SK-N-SH treated with all-trans-retinoic acid at 6 μM for 48 hours (cell line): ENCODE measurements at regions not wholly inside any gene's neighbourhood (a gene's known extent, or its start where the extent isn't known, plus 50 kb on each side); places are given as distances from the start of the nearest gene placed in this dataset.

Experiments used
- ATAC-seq: fragments of 200-7000 bp; cut with Tn5 transposase; 3 replicates; pipeline ENCODE4 v1.9.1; 2020; ENCODE audit warnings: mild to moderate bottlenecking, moderate library complexity
- ARNTL ChIP-seq: fragments of 450-650 bp; formaldehyde crosslinking; IDR thresholded peaks from 2 replicates; pipeline ENCODE4 v1.5.0; 2020; ENCODE audit warnings: low read depth, mild to moderate bottlenecking, moderate library complexity, borderline replicate concordance
- BACH2 ChIP-seq: fragments of 250-450 bp; sonication (Bioruptor Pico); IDR thresholded peaks from 2 replicates; pipeline ENCODE4 v1.9.0; 2021; ENCODE audit warnings: mild to moderate bottlenecking, borderline replicate concordance
- CSDC2 ChIP-seq: fragments of 250-450 bp; sonication (Bioruptor Pico); IDR thresholded peaks from 2 replicates; pipeline ENCODE4 v1.5.0; 2020; ENCODE audit warnings: mild to moderate bottlenecking, moderate library complexity
- ESRRG ChIP-seq: fragments of 250-450 bp; sonication (Bioruptor Pico); IDR thresholded peaks from 2 replicates; pipeline ENCODE4 v1.6.1; 2021; ENCODE audit warnings: mild to moderate bottlenecking
- GLIS3 ChIP-seq: fragments of 250-450 bp; sonication (Bioruptor Pico); IDR thresholded peaks from 2 replicates; pipeline ENCODE4 v1.5.0; 2020; ENCODE audit warnings: mild to moderate bottlenecking, moderate library complexity
- ISL1 ChIP-seq: fragments of 250-450 bp; sonication (Bioruptor Pico); IDR thresholded peaks from 2 replicates; pipeline ENCODE4 v2.1.2; 2022; ENCODE audit warnings: mild to moderate bottlenecking, moderate library complexity
- OSR1 ChIP-seq: fragments of 250-450 bp; sonication (Bioruptor Pico); IDR thresholded peaks from 2 replicates; pipeline ENCODE4 v1.8.0; 2022; ENCODE audit warnings: moderate library complexity, mild to moderate bottlenecking, inconsistent platforms
- PPARA ChIP-seq: fragments of 250-450 bp; sonication (Bioruptor Pico); IDR thresholded peaks from 2 replicates; pipeline ENCODE4 v1.5.0; 2020; ENCODE audit warnings: mild to moderate bottlenecking, borderline replicate concordance
- RARB ChIP-seq: fragments of 250-450 bp; sonication (Bioruptor Pico); IDR thresholded peaks from 2 replicates; pipeline ENCODE4 v1.8.0; 2021; ENCODE audit warnings: mild to moderate bottlenecking, moderate library complexity
- SNAI2 ChIP-seq: fragments of 250-450 bp; sonication (Bioruptor Pico); IDR thresholded peaks from 2 replicates; pipeline ENCODE4 v1.5.0; 2020; ENCODE audit warnings: mild to moderate bottlenecking, moderate library complexity
- TCF4 ChIP-seq: fragments of 250-450 bp; sonication (Bioruptor Pico); IDR thresholded peaks from 2 replicates; pipeline ENCODE4 v1.8.0; 2021; ENCODE audit warnings: mild to moderate bottlenecking, moderate library complexity, borderline replicate concordance
- ZC3H10 ChIP-seq: fragments of 250-450 bp; sonication (Bioruptor Pico); IDR thresholded peaks from 2 replicates; pipeline ENCODE4 v1.5.1; 2021; ENCODE audit warnings: mild to moderate bottlenecking, moderate library complexity
- ZFP3 ChIP-seq: fragments of 250-450 bp; sonication (Bioruptor Pico); IDR thresholded peaks from 2 replicates; pipeline ENCODE4 v1.5.0; 2020; ENCODE audit warnings: mild to moderate bottlenecking, moderate library complexity
- ZNF565 ChIP-seq: fragments of 450-650 bp; formaldehyde crosslinking; conservative IDR thresholded peaks from 2 replicates; pipeline ENCODE4 v1.5.0; 2020; ENCODE audit warnings: low read depth, mild to moderate bottlenecking, moderate library complexity
- ZNF70 ChIP-seq: fragments of 450-650 bp; formaldehyde crosslinking; IDR thresholded peaks from 2 replicates; pipeline ENCODE4 v1.5.0; 2020; ENCODE audit warnings: mild to moderate bottlenecking, moderate library complexity
- ZNF8 ChIP-seq: fragments of 450-650 bp; formaldehyde crosslinking; IDR thresholded peaks from 2 replicates; pipeline ENCODE4 v1.5.0; 2020; ENCODE audit warnings: mild to moderate bottlenecking, moderate library complexity
- TF ChIP-seq, protein P1 (sequence below): fragments of 250-450 bp; sonication (Bioruptor Pico); IDR thresholded peaks from 2 replicates; pipeline ENCODE4 v1.5.1; 2021; ENCODE audit warnings: mild to moderate bottlenecking, moderate library complexity
- TF ChIP-seq, protein P2 (sequence below): fragments of 250-450 bp; sonication (Bioruptor Pico); IDR thresholded peaks from 2 replicates; pipeline ENCODE4 v1.5.0; 2020; ENCODE audit warnings: mild to moderate bottlenecking, moderate library complexity
- TF ChIP-seq, protein P3 (sequence below): fragments of 250-450 bp; sonication (Bioruptor Pico); IDR thresholded peaks from 2 replicates; pipeline ENCODE4 v1.8.0; 2020; ENCODE audit warnings: mild to moderate bottlenecking, moderate library complexity, borderline replicate concordance
- TF ChIP-seq, protein P4 (sequence below): fragments of 250-450 bp; sonication (Bioruptor Pico); IDR thresholded peaks from 2 replicates; pipeline ENCODE4 v1.5.1; 2020; ENCODE audit warnings: low read depth, mild to moderate bottlenecking, moderate library complexity

DNA sequence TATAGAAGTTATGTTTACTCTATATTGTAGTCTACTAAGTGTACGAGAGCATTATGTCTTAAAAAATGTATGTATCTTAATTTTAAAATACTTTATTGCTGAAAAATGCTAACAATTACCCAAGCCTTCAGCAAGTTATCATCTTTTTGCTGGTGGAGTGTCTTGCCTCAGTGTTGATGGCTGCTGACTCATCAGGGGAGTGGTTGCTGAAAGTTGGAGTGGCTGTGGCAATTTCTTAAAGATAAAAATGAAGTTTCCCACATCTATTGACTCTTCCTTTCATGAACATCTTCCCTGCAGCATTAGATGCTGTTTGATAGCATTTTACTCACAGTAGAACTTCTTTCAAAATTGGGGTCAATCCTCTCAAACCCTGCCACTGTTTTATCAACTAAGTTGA is 95.8 kb downstream of the CDC7 start (continued):
- TF ChIP-seq, protein P1, sequence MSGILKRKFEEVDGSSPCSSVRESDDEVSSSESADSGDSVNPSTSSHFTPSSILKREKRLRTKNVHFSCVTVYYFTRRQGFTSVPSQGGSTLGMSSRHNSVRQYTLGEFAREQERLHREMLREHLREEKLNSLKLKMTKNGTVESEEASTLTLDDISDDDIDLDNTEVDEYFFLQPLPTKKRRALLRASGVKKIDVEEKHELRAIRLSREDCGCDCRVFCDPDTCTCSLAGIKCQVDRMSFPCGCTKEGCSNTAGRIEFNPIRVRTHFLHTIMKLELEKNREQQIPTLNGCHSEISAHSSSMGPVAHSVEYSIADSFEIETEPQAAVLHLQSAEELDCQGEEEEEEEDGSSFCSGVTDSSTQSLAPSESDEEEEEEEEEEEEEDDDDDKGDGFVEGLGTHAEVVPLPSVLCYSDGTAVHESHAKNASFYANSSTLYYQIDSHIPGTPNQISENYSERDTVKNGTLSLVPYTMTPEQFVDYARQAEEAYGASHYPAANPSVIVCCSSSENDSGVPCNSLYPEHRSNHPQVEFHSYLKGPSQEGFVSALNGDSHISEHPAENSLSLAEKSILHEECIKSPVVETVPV (CRISPR knock-in tag) = no peak
- TF ChIP-seq ISL1 (CRISPR knock-in tag) (no peak), ZFP3 (CRISPR knock-in tag) (no peak)

DNA sequence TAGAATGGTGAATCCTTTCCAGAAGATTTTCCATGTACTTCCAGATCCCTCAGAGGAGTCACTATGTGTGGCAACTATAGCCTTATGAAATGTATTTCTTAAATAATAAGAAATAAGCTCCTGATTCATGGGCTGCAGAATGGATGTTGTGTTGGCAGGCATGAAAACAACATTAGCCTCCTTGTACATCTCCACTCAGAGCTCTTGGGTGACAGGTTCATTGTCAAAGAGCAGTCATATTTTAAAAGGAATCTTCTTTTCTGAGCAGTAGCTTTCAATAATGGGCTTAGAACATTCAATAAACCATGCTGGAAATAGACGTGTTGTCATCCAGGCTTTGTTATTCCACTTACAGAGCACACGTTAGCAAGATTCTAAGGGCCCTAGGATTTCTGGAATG is 96.6 kb downstream of the CDC7 start:
- TF ChIP-seq ISL1 (CRISPR knock-in tag) (no peak), PPARA (CRISPR knock-in tag) (no peak), GLIS3 (CRISPR knock-in tag) (no peak), OSR1 (CRISPR knock-in tag) (no peak), BACH2 (CRISPR knock-in tag) (no peak), RARB (CRISPR knock-in tag) (no peak), ZNF70 (CRISPR knock-in tag) (no peak), TCF4 (no peak), ZC3H10 (CRISPR knock-in tag) (no peak), CSDC2 (CRISPR knock-in tag) (no peak), ZNF565 (no peak), ESRRG (CRISPR knock-in tag) (no peak)
- TF ChIP-seq, protein P2, sequence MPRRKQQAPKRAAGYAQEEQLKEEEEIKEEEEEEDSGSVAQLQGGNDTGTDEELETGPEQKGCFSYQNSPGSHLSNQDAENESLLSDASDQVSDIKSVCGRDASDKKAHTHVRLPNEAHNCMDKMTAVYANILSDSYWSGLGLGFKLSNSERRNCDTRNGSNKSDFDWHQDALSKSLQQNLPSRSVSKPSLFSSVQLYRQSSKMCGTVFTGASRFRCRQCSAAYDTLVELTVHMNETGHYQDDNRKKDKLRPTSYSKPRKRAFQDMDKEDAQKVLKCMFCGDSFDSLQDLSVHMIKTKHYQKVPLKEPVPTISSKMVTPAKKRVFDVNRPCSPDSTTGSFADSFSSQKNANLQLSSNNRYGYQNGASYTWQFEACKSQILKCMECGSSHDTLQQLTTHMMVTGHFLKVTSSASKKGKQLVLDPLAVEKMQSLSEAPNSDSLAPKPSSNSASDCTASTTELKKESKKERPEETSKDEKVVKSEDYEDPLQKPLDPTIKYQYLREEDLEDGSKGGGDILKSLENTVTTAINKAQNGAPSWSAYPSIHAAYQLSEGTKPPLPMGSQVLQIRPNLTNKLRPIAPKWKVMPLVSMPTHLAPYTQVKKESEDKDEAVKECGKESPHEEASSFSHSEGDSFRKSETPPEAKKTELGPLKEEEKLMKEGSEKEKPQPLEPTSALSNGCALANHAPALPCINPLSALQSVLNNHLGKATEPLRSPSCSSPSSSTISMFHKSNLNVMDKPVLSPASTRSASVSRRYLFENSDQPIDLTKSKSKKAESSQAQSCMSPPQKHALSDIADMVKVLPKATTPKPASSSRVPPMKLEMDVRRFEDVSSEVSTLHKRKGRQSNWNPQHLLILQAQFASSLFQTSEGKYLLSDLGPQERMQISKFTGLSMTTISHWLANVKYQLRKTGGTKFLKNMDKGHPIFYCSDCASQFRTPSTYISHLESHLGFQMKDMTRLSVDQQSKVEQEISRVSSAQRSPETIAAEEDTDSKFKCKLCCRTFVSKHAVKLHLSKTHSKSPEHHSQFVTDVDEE = no peak
- TF ChIP-seq, protein P3, sequence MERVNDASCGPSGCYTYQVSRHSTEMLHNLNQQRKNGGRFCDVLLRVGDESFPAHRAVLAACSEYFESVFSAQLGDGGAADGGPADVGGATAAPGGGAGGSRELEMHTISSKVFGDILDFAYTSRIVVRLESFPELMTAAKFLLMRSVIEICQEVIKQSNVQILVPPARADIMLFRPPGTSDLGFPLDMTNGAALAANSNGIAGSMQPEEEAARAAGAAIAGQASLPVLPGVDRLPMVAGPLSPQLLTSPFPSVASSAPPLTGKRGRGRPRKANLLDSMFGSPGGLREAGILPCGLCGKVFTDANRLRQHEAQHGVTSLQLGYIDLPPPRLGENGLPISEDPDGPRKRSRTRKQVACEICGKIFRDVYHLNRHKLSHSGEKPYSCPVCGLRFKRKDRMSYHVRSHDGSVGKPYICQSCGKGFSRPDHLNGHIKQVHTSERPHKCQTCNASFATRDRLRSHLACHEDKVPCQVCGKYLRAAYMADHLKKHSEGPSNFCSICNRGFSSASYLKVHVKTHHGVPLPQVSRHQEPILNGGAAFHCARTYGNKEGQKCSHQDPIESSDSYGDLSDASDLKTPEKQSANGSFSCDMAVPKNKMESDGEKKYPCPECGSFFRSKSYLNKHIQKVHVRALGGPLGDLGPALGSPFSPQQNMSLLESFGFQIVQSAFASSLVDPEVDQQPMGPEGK (CRISPR knock-in tag) = no peak
- TF ChIP-seq, protein P4, sequence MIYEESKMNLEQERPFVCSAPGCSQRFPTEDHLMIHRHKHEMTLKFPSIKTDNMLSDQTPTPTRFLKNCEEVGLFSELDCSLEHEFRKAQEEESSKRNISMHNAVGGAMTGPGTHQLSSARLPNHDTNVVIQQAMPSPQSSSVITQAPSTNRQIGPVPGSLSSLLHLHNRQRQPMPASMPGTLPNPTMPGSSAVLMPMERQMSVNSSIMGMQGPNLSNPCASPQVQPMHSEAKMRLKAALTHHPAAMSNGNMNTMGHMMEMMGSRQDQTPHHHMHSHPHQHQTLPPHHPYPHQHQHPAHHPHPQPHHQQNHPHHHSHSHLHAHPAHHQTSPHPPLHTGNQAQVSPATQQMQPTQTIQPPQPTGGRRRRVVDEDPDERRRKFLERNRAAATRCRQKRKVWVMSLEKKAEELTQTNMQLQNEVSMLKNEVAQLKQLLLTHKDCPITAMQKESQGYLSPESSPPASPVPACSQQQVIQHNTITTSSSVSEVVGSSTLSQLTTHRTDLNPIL (CRISPR knock-in tag) = no peak
- no peak for ATAC-seq

DNA sequence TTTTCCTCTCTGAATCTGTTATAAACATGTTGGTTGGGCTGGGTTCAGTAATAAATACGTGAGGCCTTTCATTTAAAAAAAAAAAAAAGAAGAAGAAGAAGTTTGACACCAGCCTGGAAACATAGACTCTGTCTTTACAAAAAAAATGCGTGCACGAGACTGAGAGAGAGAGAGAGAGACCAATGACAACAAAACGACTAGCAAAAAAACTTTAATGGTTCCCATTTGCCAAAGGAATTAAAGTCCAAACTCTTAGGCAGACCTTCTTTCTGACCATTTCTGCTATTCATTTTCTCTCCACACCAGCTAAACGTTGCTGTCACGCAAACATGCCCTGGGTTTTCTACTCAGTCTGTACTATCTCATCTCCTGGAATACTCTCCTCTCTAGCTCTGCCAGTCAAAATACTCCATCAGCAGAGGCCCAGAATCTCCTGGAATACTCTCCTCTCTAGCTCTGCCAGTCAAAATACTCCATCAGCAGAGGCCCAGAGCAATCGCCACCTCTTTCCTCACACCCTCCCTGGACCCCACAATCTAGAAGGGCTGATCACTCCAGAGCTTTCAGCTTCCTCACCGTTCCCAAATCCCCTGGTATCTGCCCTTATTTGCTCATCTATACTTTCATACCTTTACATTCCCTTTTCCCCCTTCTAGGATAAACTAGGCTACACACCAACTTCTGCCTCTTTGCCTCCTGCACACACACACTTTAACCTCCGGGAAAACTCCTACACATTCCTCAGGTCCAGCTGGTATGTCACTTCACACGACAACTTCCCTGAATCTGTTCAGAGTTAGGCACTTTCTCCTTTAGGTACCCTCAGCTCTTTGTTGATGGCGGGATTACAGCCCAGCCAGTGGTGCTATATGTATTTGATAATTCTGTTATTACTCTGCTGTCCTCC is 100.0 kb downstream of the CDC7 start:
- TF ChIP-seq BACH2 (CRISPR knock-in tag) (no peak), ZC3H10 (CRISPR knock-in tag) (no peak)
- no peak for ATAC-seq

DNA sequence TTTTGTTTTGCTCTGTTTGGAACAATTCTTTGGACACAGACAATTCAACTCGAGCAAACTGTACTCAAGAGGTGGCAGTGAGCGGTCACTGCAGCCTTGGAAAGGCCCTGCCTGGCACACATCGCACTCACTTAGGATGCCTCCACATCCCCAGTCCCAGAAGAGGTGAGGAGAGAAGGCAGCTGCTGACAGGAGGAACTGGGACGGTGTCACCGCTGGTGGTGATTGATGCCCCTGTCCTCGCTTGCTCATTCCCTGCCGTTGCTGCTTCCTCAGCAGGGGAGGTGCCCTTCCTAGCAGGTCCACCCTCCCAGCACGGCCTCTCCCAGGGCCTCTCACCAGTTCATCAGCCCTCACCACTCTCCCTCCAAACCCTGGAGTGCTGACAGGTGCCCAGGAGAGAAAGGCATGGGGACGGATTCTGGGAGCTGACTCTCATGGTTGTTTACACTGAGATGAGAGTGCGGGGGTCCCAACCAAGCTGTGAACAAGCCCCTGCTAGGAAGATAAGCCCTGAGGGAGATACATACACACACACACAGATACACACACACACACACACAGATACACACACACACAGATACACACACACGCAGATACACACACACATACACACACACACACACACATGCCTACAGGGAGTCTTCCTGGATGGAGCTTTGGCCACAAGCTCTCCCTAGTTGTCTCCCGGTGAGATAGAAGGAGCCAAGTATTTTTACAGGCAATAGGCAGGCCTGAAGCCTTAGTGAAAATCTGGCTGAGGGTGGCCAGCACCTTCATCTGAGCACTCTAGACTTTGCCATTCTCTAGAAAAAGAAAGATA is 101.1 kb downstream of the CDC7 start:
- TF ChIP-seq ZNF8 (CRISPR knock-in tag) (no peak), ARNTL (CRISPR knock-in tag) (no peak), OSR1 (CRISPR knock-in tag) (no peak), SNAI2 (CRISPR knock-in tag) (no peak)
- TF ChIP-seq, protein P3 (CRISPR knock-in tag) = no peak
- no peak for ATAC-seq
